NT2/D1 (cell line): ENCODE measurements at regions not wholly inside any gene's neighbourhood (a gene's known extent, or its start where the extent isn't known, plus 50 kb on each side); places are given as distances from the start of the nearest gene placed in this dataset.

Experiments
- SUZ12 ChIP-seq: IDR thresholded peaks from 2 replicates; pipeline ENCODE4 v1.6.1; 2011; ENCODE audit not compliant: insufficient read length, insufficient read depth; ENCODE audit errors: extremely low read depth
- YY1 ChIP-seq: IDR thresholded peaks from 2 replicates; pipeline ENCODE4 v1.6.1; 2011; ENCODE audit not compliant: insufficient read length, insufficient read depth
- ZNF274 ChIP-seq: IDR thresholded peaks from 2 replicates; pipeline ENCODE4 v1.6.1; 2011; ENCODE audit warnings: mild to moderate bottlenecking, low read depth, low read length

- TF ChIP-seq ZNF274 (no peak), YY1 (no peak), SUZ12 (no peak)
Measured at GRCh38 chr11:119977561-119977860, 160.4 kb downstream of the TRIM29 start.
